WI38 (cell line): ENCODE measurements at regions not wholly inside any gene's neighbourhood (a gene's known extent, or its start where the extent isn't known, plus 50 kb on each side); places are given as distances from the start of the nearest gene placed in this dataset.

ENCODE experiments used
- H3K4me3 ChIP-seq: 2 replicates; pipeline ENCODE4 v1.5.1; 2011; ENCODE audit warnings: low read depth, mild to moderate bottlenecking, control low read depth, low read length
- CTCF ChIP-seq: IDR thresholded peaks from 2 replicates; pipeline ENCODE4 v1.5.1; 2012; ENCODE audit warnings: low read depth, mild to moderate bottlenecking, control low read depth, low read length

DNA sequence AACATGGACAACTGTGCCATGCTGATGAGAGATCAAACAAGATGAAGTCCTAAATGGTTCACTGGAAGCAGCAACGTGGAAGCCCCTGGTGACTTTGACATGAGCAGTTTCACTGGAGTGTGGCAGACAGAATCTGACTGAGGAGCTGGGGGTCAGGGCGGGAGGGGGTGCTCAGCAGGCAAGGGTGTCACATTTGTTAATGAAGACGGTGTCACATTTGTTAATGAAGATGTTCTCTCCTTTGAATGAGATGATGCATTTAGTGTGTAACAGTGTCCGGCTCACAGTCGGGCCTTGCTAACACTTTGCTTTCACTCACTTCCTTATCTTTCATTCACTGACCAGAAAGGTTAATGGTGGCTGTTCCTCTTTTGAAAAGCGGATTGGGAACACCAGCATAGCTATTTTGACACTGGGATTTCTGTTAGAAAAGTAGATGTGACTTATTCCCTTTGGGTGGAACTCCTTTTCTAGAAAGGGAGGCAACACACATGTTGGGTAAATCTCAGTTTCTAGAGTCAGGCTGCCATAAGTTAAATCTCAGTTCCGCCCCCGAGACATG is 693.7 kb downstream of the UQCRFS1 start:
- TF ChIP-seq CTCF = no peak
- H3K4me3 ChIP-seq = no peak overlapping the region

GRCh38 chr19:28516415-28516872 is 696.5 kb downstream of the UQCRFS1 start:
- no peak overlapping the region for H3K4me3 ChIP-seq
- no peak for TF ChIP-seq CTCF

DNA sequence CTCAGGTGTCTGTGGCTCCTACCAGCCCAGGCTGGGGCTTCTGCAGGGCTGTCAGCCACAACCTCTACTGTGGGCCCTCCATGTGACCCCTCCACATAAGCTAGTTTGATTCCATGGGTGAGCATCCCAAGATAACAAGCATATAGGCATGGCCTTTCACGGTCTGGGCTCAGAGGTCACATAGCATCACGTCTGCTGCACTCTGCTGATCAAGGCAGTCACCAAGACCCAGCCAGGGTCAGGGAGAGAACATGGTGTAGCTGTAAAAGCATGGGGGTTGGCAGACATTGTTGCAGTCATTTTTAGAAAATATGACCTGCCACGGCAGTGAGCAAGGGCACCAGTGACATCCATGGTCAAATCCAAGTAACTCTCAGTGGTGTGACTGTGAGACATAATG is 698.8 kb downstream of the UQCRFS1 start:
- TF ChIP-seq CTCF = no peak
- H3K4me3 ChIP-seq = no peak overlapping the region

GRCh38 chr19:28511655-28512054 is 701.3 kb downstream of the UQCRFS1 start:
- H3K4me3 ChIP-seq = no peak overlapping the region
- no peak for TF ChIP-seq CTCF

- no peak overlapping the region for H3K4me3 ChIP-seq
- TF ChIP-seq CTCF = no peak
These were observed 703.7 kb downstream of the UQCRFS1 start for GRCh38 chr19:28509079-28509895.

- TF ChIP-seq CTCF = no peak
- no peak overlapping the region for H3K4me3 ChIP-seq
These were observed 704.3 kb downstream of the UQCRFS1 start for GRCh38 chr19:28508666-28509065.

GRCh38 chr19:28505933-28506332 is 707.0 kb downstream of the UQCRFS1 start:
- no peak for TF ChIP-seq CTCF
- H3K4me3 ChIP-seq = no peak overlapping the region
